ENCODE measurements at regions not wholly inside any gene's neighbourhood (a gene's known extent, or its start where the extent isn't known, plus 50 kb on each side); places are given as distances from the start of the nearest gene placed in this dataset.

DNA sequence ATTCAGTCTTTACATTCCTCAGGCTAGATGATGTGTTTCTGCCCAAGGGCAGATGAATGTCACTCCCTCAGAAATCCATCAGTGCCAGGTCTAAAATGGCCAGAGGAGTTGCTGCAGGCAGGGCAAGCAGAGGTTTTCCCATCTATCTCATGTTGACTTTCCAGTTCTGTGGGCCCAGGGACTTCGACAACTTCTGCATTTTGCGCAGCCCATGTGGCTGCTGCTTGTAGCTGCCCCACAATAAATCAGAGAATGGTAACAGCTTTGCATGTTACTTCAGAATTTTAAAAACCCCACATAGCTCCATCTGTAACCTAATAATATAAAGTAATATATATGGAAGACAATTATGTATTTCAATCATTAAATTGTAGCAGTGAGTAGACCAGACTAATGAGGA is 1367.7 kb upstream of the AGA start:
- DNase-seq (ENCODE audit: low spot score in 2 of 2), result no peak
- Histone ChIP-seq H3K36me3 (no peaks in the 10 kb centered on the region), H3K27me3 (no peaks in the 10 kb centered on the region), H3K9me3 (no peaks in the 10 kb centered on the region), H3K4me1 (no peaks in the 10 kb centered on the region), H3K4me3 (no peak overlapping the region), H3K27ac (no peak overlapping the region)
- WGBS, result 62% methylated on average over 2 of the region's 2 CpGs
- TF ChIP-seq POLR2A (IDR thresholded peaks at IDR 0.05) (no peak), EP300 (IDR thresholded peaks at IDR 0.05) (no peak), POLR2AphosphoS5 (IDR thresholded peaks at IDR 0.05) (no peak)
- TF ChIP-seq, protein P1, sequence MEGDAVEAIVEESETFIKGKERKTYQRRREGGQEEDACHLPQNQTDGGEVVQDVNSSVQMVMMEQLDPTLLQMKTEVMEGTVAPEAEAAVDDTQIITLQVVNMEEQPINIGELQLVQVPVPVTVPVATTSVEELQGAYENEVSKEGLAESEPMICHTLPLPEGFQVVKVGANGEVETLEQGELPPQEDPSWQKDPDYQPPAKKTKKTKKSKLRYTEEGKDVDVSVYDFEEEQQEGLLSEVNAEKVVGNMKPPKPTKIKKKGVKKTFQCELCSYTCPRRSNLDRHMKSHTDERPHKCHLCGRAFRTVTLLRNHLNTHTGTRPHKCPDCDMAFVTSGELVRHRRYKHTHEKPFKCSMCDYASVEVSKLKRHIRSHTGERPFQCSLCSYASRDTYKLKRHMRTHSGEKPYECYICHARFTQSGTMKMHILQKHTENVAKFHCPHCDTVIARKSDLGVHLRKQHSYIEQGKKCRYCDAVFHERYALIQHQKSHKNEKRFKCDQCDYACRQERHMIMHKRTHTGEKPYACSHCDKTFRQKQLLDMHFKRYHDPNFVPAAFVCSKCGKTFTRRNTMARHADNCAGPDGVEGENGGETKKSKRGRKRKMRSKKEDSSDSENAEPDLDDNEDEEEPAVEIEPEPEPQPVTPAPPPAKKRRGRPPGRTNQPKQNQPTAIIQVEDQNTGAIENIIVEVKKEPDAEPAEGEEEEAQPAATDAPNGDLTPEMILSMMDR (IDR thresholded peaks at IDR 0.05), result no peak

- TF ChIP-seq POLR2AphosphoS5 (IDR thresholded peaks at IDR 0.05), result no peak
- TF ChIP-seq, protein P1 (IDR thresholded peaks at IDR 0.05), result no peak
- TF ChIP-seq EP300 (IDR thresholded peaks at IDR 0.05), result no peak
- no peak for TF ChIP-seq POLR2A (IDR thresholded peaks at IDR 0.05)
- no peaks in the 10 kb centered on the region for H3K4me1 ChIP-seq
- H3K9me3 ChIP-seq, result no peaks in the 10 kb centered on the region
- H3K36me3 ChIP-seq, result no peaks in the 10 kb centered on the region
- no peak overlapping the region for H3K4me3 ChIP-seq
- 67% methylated on average over 2 of the region's 2 CpGs for WGBS
- no peaks in the 10 kb centered on the region for H3K27me3 ChIP-seq
- no peak overlapping the region for H3K27ac ChIP-seq
- no peak for DNase-seq (ENCODE audit: low spot score in 2 of 2)
Measured at GRCh38 chr4:178811356-178811755, 1369.1 kb upstream of the AGA start.

- DNase-seq (ENCODE audit: low spot score in 2 of 2), result no peak
- Histone ChIP-seq H3K4me3 (no peak overlapping the region), H3K27me3 (no peaks in the 10 kb centered on the region), H3K36me3 (no peaks in the 10 kb centered on the region), H3K9me3 (no peaks in the 10 kb centered on the region), H3K27ac (no peak overlapping the region), H3K4me1 (no peaks in the 10 kb centered on the region)
- 93% methylated on average over 17 of the region's 17 CpGs for WGBS
- TF ChIP-seq EP300 (IDR thresholded peaks at IDR 0.05), result no peak
- TF ChIP-seq POLR2A (IDR thresholded peaks at IDR 0.05), result no peak
- TF ChIP-seq POLR2AphosphoS5 (IDR thresholded peaks at IDR 0.05), result no peak
- TF ChIP-seq, protein P1 (IDR thresholded peaks at IDR 0.05), result no peak
Measured at GRCh38 chr4:178812866-178813265, 1370.6 kb upstream of the AGA start.

DNA sequence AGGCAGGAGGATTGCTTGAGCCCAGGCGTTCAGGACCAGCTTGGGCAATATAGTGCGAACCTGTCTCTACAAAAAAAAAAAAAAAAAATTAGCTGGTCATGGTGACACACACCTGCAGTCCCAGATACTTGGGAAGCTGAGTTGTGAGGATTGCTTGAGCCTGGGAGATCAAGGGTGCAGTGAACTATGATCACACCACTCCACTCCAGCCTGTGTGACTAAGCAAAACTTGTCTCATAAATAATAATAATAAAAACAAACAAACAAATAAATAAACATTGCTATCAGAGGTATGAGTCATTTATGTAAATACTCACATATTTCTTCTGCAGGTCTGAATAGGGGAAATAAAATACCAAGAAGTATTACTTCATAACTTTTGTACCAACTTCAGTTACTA is 1372.7 kb upstream of the AGA start:
- H3K4me3 ChIP-seq, result no peak overlapping the region
- no peaks in the 10 kb centered on the region for H3K9me3 ChIP-seq
- 90% methylated on average over 2 of the region's 2 CpGs for WGBS

GRCh38 chr4:178823673-178824295 is 1381.5 kb upstream of the AGA start:
- H3K27ac ChIP-seq, result no peak overlapping the region
- H3K9me3 ChIP-seq, result no peaks in the 10 kb centered on the region
- TF ChIP-seq EP300 (IDR thresholded peaks at IDR 0.05) (no peak), POLR2AphosphoS5 (IDR thresholded peaks at IDR 0.05) (no peak), POLR2A (IDR thresholded peaks at IDR 0.05) (no peak)
- TF ChIP-seq, protein P1 (IDR thresholded peaks at IDR 0.05), result no peak
- H3K4me1 ChIP-seq, result no peaks in the 10 kb centered on the region
- no peaks in the 10 kb centered on the region for H3K36me3 ChIP-seq
- no peak for DNase-seq (ENCODE audit: low spot score in 2 of 2)
- no peaks in the 10 kb centered on the region for H3K27me3 ChIP-seq
- no peak overlapping the region for H3K4me3 ChIP-seq
- WGBS, result 49% methylated on average over 2 of the region's 2 CpGs

More for the DNA sequence above, 1372.7 kb upstream of the AGA start:
- no peaks in the 10 kb centered on the region for H3K36me3 ChIP-seq
- H3K27ac ChIP-seq, result no peak overlapping the region
- no peaks in the 10 kb centered on the region for H3K4me1 ChIP-seq
- DNase-seq (ENCODE audit: low spot score in 2 of 2), result no peak
- TF ChIP-seq POLR2A (IDR thresholded peaks at IDR 0.05), result no peak
- no peak for TF ChIP-seq POLR2AphosphoS5 (IDR thresholded peaks at IDR 0.05)
- no peak for TF ChIP-seq EP300 (IDR thresholded peaks at IDR 0.05)
- TF ChIP-seq, protein P1 (IDR thresholded peaks at IDR 0.05), result no peak
- H3K27me3 ChIP-seq, result no peaks in the 10 kb centered on the region
